T-helper 9 cell (primary cell): ENCODE measurements at regions not wholly inside any gene's neighbourhood (a gene's known extent, or its start where the extent isn't known, plus 50 kb on each side); places are given as distances from the start of the nearest gene placed in this dataset.
"Not testable (repeated sequence)": the region's sequence is repeated elsewhere in the genome, so short reads cannot be mapped to it uniquely, and the experiment has no call there.

Experiments
- DNase-seq: peaks from one replicate; pipeline ENCODE4 v3.0.0-alpha.2; 2020

GRCh38 chr9:78438780-78439179 is 141.9 kb downstream of the PSAT1 start:
- no peak for DNase-seq

- peak; percentile 41 for DNase-seq
These were observed 142.4 kb downstream of the PSAT1 start for GRCh38 chr9:78439190-78439865.

- DNase-seq: no peak
These were observed 143.2 kb downstream of the PSAT1 start for GRCh38 chr9:78439866-78440830.

GRCh38 chr9:78441396-78441795 is 144.5 kb downstream of the PSAT1 start:
- DNase-seq: no peak

- DNase-seq: no peak
These were observed 145.0 kb downstream of the PSAT1 start for GRCh38 chr9:78441822-78442431.

- not testable (repeated sequence) for DNase-seq
These were observed 145.7 kb downstream of the PSAT1 start for GRCh38 chr9:78442577-78442976.

GRCh38 chr9:78443946-78444345 is 147.0 kb downstream of the PSAT1 start:
- no peak for DNase-seq

- no peak for DNase-seq
These were observed 152.2 kb downstream of the PSAT1 start for GRCh38 chr9:78448960-78449673.

- no peak for DNase-seq
These were observed 156.5 kb downstream of the PSAT1 start for GRCh38 chr9:78453450-78453849.

GRCh38 chr9:78462611-78463010 is 165.7 kb downstream of the PSAT1 start:
- no peak for DNase-seq

- DNase-seq: no peak
These were observed 166.8 kb downstream of the PSAT1 start for GRCh38 chr9:78463750-78464149.

GRCh38 chr9:78468231-78468630 is 171.3 kb downstream of the PSAT1 start:
- DNase-seq: no peak

GRCh38 chr9:78468974-78469576 is 172.2 kb downstream of the PSAT1 start:
- no peak for DNase-seq

- no peak for DNase-seq
These were observed 173.3 kb downstream of the PSAT1 start for GRCh38 chr9:78470216-78470615.

- DNase-seq: no peak
These were observed 173.8 kb downstream of the PSAT1 start for GRCh38 chr9:78470741-78471140.

GRCh38 chr9:78472111-78472510 is 175.2 kb downstream of the PSAT1 start:
- no peak for DNase-seq

- DNase-seq: no peak
These were observed 182.5 kb downstream of the PSAT1 start for GRCh38 chr9:78479441-78479840.

- no peak for DNase-seq
These were observed 189.7 kb downstream of the PSAT1 start for GRCh38 chr9:78486661-78487060.

- no peak for DNase-seq
These were observed 193.3 kb downstream of the PSAT1 start for GRCh38 chr9:78490231-78490630.

- DNase-seq: no peak
These were observed 194.5 kb downstream of the PSAT1 start for GRCh38 chr9:78491402-78491801.

- DNase-seq: no peak
These were observed 196.3 kb downstream of the PSAT1 start for GRCh38 chr9:78493166-78493742.

- no peak for DNase-seq
These were observed 205.6 kb downstream of the PSAT1 start for GRCh38 chr9:78502566-78502965.
